H1 (cell line): ENCODE measurements at regions not wholly inside any gene's neighbourhood (a gene's known extent, or its start where the extent isn't known, plus 50 kb on each side); places are given as distances from the start of the nearest gene placed in this dataset.

Experiments
- CTCF ChIP-seq, 3 experiments: IDR thresholded peaks; 1 replicate in 2 of 3; 2 replicates in 1 of 3; pipeline versions ENCODE4 v1.5.1 to v1.6.1; 2011; ENCODE audit warnings: low read length in 3 of 3, mild to moderate bottlenecking in 3 of 3, inconsistent platforms in 2 of 3, low read depth in 1 of 3, moderate library complexity in 1 of 3; ENCODE audit not compliant: insufficient read depth in 1 of 3; ENCODE audit errors: control extremely low read depth in 1 of 3
- GABPA ChIP-seq: IDR thresholded peaks from 2 replicates; pipeline ENCODE4 v1.6.1; 2011; ENCODE audit warnings: mild to moderate bottlenecking, low read length, moderate library complexity, borderline replicate concordance; ENCODE audit not compliant: insufficient read depth
- POLR2A ChIP-seq, 2 experiments: IDR thresholded peaks; 1 replicate in 1 of 2; 2 replicates in 1 of 2; pipeline ENCODE4 v1.6.1; 2011; ENCODE audit warnings: low read depth in 2 of 2, low read length in 2 of 2, mild to moderate bottlenecking in 2 of 2; ENCODE audit errors: control extremely low read depth in 1 of 2
- RNF2 ChIP-seq: fragments of 200-900, 300-1000 bp; sonication (generic); IDR thresholded peaks from 2 replicates; pipeline ENCODE4 v1.7.1; 2016; ENCODE audit warnings: borderline replicate concordance, low read depth, mild to moderate bottlenecking, antibody characterized with exemption, low read length; ENCODE audit not compliant: poor library complexity, severe bottlenecking; ENCODE audit errors: missing control alignments

- TF ChIP-seq CTCF (IDR thresholded peaks at IDR 0.05; ENCODE audit: control extremely low read depth in 1 of 3, insufficient read depth in 1 of 3, low read depth in 1 of 3, low read length in 3 of 3) = no peak
- no peak for TF ChIP-seq RNF2
- TF ChIP-seq GABPA = no peak
- TF ChIP-seq POLR2A (IDR thresholded peaks at IDR 0.05; ENCODE audit: control extremely low read depth in 1 of 2, low read depth in 2 of 2, low read length in 2 of 2) = no peak
Measured at GRCh38 chr22:48346911-48347310, 1480.8 kb downstream of the BRD1 start.
